Sigmoid colon (tissue), 4 donors: ENCODE measurements at regions not wholly inside any gene's neighbourhood (a gene's known extent, or its start where the extent isn't known, plus 50 kb on each side); places are given as distances from the start of the nearest gene placed in this dataset.

ENCODE experiments used
- EP300 ChIP-seq, 4 donors: sonication (generic); formaldehyde crosslinking; IDR thresholded peaks; one replicate each; pipeline ENCODE4 v1.6.1; 2017; ENCODE audit warnings: antibody characterized with exemption in 4 of 4
- POLR2A ChIP-seq, 2 donors: fragments of 450-650 bp; IDR thresholded peaks; one replicate each; pipeline ENCODE4 v1.6.1; 2016; ENCODE audit warnings: antibody characterized with exemption in 2 of 2, mild to moderate bottlenecking in 2 of 2, moderate library complexity in 2 of 2
- TF ChIP-seq, protein P1 (sequence below), 4 experiments: fragments of 450-650 bp in 3 of 4; fragments of 200-600 bp in 1 of 4; IDR thresholded peaks; one replicate each; pipeline ENCODE4 v1.5.1; 2016 to 2019; ENCODE audit warnings: antibody characterized with exemption in 4 of 4, mild to moderate bottlenecking in 3 of 4, moderate library complexity in 2 of 4

DNA sequence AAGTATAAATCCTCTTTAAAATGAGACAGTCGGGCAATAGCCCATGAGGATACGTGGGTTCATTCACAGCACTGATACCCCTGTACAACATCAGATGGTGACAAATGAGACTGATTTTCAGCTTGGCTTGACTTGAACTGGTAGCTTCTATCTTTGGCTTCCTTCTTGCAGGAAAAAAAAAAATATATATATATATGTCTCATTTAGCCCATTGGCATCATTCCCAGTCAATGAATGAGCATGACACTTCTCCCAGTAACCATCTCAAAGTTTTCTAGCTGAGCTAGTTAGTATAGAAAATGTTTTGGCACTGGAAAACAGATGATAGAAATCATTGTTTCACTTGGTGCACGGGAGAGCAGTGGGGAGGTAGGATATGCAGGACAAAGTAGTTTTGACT, 222.5 kb upstream of the TAS2R1 start:
- TF ChIP-seq, protein P1, sequence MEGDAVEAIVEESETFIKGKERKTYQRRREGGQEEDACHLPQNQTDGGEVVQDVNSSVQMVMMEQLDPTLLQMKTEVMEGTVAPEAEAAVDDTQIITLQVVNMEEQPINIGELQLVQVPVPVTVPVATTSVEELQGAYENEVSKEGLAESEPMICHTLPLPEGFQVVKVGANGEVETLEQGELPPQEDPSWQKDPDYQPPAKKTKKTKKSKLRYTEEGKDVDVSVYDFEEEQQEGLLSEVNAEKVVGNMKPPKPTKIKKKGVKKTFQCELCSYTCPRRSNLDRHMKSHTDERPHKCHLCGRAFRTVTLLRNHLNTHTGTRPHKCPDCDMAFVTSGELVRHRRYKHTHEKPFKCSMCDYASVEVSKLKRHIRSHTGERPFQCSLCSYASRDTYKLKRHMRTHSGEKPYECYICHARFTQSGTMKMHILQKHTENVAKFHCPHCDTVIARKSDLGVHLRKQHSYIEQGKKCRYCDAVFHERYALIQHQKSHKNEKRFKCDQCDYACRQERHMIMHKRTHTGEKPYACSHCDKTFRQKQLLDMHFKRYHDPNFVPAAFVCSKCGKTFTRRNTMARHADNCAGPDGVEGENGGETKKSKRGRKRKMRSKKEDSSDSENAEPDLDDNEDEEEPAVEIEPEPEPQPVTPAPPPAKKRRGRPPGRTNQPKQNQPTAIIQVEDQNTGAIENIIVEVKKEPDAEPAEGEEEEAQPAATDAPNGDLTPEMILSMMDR (IDR thresholded peaks at IDR 0.05): no peak
- TF ChIP-seq POLR2A (IDR thresholded peaks at IDR 0.05) (no peak), EP300 (IDR thresholded peaks at IDR 0.05) (no peak)
